CD8-positive, alpha-beta memory T cell (primary cell): ENCODE measurements at regions not wholly inside any gene's neighbourhood (a gene's known extent, or its start where the extent isn't known, plus 50 kb on each side); places are given as distances from the start of the nearest gene placed in this dataset.

Experiments
- CTCF ChIA-PET: fragments of 350-600 bp; sonication (Branson Sonifier 250); formaldehyde crosslinking; loops from one replicate; lab custom pipeline; 2021; ENCODE audit warnings: antibody characterized with exemption; lab: Charles Lee
- POLR2A ChIA-PET: fragments of 350-600 bp; sonication (Branson Sonifier 250); formaldehyde crosslinking; loops from one replicate; lab custom pipeline; 2021; ENCODE audit warnings: antibody characterized with exemption; lab: Charles Lee
- DNase-seq, 5 donors: peaks; one replicate each; pipeline versions ENCODE4 v3.0.0 to v3.0.0-alpha.2; 2020 to 2022; ENCODE audit warnings: mixed read lengths in 1 of 5
- H3K27ac ChIP-seq: one replicate; pipeline ENCODE4 v1.7.0; 2013; ENCODE audit warnings: low read depth, mild to moderate bottlenecking, low read length, moderate library complexity
- H3K27me3 ChIP-seq: 2 replicates; pipeline ENCODE4 v1.7.0; 2013; ENCODE audit warnings: low read length, mild to moderate bottlenecking; ENCODE audit not compliant: insufficient read depth, poor library complexity, severe bottlenecking
- H3K36me3 ChIP-seq: 2 replicates; pipeline ENCODE4 v1.7.0; 2013; ENCODE audit warnings: mild to moderate bottlenecking, low read length, moderate library complexity; ENCODE audit not compliant: insufficient read depth
- H3K4me1 ChIP-seq: 2 replicates; pipeline ENCODE4 v1.7.0; 2013; ENCODE audit warnings: mild to moderate bottlenecking, low read length, moderate library complexity; ENCODE audit not compliant: insufficient read depth
- H3K4me3 ChIP-seq: 2 replicates; pipeline ENCODE4 v1.7.0; 2013; ENCODE audit warnings: mild to moderate bottlenecking, low read length
- H3K9me3 ChIP-seq: 2 replicates; pipeline ENCODE4 v1.7.0; 2013; ENCODE audit warnings: mild to moderate bottlenecking, low read length
- H3K27ac Mint-ChIP-seq, 8 donors: one replicate each; pipeline ENCODE4 v1.8.0; 2020 to 2021; ENCODE audit warnings: mixed read lengths in 8 of 8, mild to moderate bottlenecking in 6 of 8, inconsistent platforms in 3 of 8, moderate library complexity in 3 of 8
- H3K27me3 Mint-ChIP-seq, 2 donors: one replicate each; pipeline ENCODE4 v1.8.0; 2020 to 2021; ENCODE audit warnings: mixed read lengths in 2 of 2, mild to moderate bottlenecking in 1 of 2, moderate library complexity in 1 of 2
- H3K36me3 Mint-ChIP-seq, 3 donors: one replicate each; pipeline ENCODE4 v1.8.0; 2020 to 2021; ENCODE audit warnings: mixed read lengths in 3 of 3, inconsistent platforms in 1 of 3, mild to moderate bottlenecking in 1 of 3
- H3K4me1 Mint-ChIP-seq, 3 donors: one replicate each; pipeline ENCODE4 v1.8.0; 2020 to 2021; ENCODE audit warnings: mixed read lengths in 3 of 3, inconsistent platforms in 1 of 3, mild to moderate bottlenecking in 1 of 3
- H3K4me3 Mint-ChIP-seq, 7 donors: one replicate each; pipeline ENCODE4 v1.8.0; 2020 to 2021; ENCODE audit warnings: mixed read lengths in 7 of 7, mild to moderate bottlenecking in 6 of 7, moderate library complexity in 4 of 7, inconsistent platforms in 2 of 7
- H3K9me3 Mint-ChIP-seq, 5 donors: one replicate each; pipeline ENCODE4 v1.8.0; 2020 to 2022; ENCODE audit warnings: mixed read lengths in 5 of 5, mild to moderate bottlenecking in 3 of 5, moderate library complexity in 2 of 5, inconsistent platforms in 1 of 5

GRCh38 chr10:56844978-56845529 is 484.0 kb upstream of the ZWINT start:
- H3K9me3 Mint-ChIP-seq, result peaks cover 0 to 23% (median 3%) of the 10 kb centered on the region in 5 donors
- no peak overlapping the region for H3K4me3 ChIP-seq
- ChIA-PET CTCF (no interaction called here), POLR2A (no interaction called here)
- no peaks in the 10 kb centered on the region for H3K27me3 Mint-ChIP-seq
- no peaks in the 10 kb centered on the region for H3K9me3 ChIP-seq
- H3K27ac Mint-ChIP-seq, result no peak overlapping the region
- H3K4me1 ChIP-seq, result no peaks in the 10 kb centered on the region
- H3K4me1 Mint-ChIP-seq, result no peaks in the 10 kb centered on the region
- no peak overlapping the region for H3K27ac ChIP-seq
- no peaks in the 10 kb centered on the region for H3K27me3 ChIP-seq
- no peaks in the 10 kb centered on the region for H3K36me3 Mint-ChIP-seq
- H3K36me3 ChIP-seq, result no peaks in the 10 kb centered on the region
- no peak overlapping the region for H3K4me3 Mint-ChIP-seq
- no peak for DNase-seq

GRCh38 chr10:56836659-56837058 is 475.6 kb upstream of the ZWINT start:
- peaks cover 2 to 29% (median 7%) of the 10 kb centered on the region in 5 donors for H3K9me3 Mint-ChIP-seq
- Histone ChIP-seq H3K4me1 (no peaks in the 10 kb centered on the region), H3K27ac (no peak overlapping the region), H3K4me3 (no peak overlapping the region), H3K27me3 (no peaks in the 10 kb centered on the region), H3K36me3 (no peaks in the 10 kb centered on the region), H3K9me3 (no peaks in the 10 kb centered on the region)
- no peak overlapping the region for H3K27ac Mint-ChIP-seq
- DNase-seq, result no peak
- H3K4me3 Mint-ChIP-seq, result no peak overlapping the region
- POLR2A ChIA-PET, result no interaction called here
- no peaks in the 10 kb centered on the region for H3K36me3 Mint-ChIP-seq
- H3K27me3 Mint-ChIP-seq, result no peaks in the 10 kb centered on the region
- CTCF ChIA-PET, result no interaction called here
- H3K4me1 Mint-ChIP-seq, result no peaks in the 10 kb centered on the region

DNA sequence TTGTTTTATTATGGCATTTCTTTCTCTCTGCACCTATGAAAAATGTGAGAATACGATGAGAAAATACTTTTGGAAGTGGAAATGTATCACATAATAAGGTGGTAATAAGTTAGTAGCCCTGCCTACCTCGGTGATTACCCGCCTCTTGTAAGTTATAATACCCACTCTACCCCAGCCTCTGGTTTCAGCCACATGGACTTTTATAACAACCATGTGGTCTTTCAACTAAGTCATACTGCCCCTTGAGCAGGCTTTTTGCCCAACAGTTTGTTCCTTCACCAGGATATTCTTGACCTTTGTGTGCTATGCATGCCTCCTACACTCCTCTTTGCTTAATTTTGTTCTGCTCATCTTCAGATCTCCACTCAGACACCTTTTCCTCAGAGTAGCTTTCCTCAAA is 470.6 kb upstream of the ZWINT start:
- no peaks in the 10 kb centered on the region for H3K4me1 ChIP-seq
- no peaks in the 10 kb centered on the region for H3K36me3 ChIP-seq
- ChIA-PET CTCF (no interaction called here), POLR2A (no interaction called here)
- no peak overlapping the region for H3K27ac Mint-ChIP-seq
- H3K9me3 ChIP-seq, result no peaks in the 10 kb centered on the region
- H3K4me3 ChIP-seq, result no peak overlapping the region
- no peaks in the 10 kb centered on the region for H3K36me3 Mint-ChIP-seq
- DNase-seq, result no peak
- no peak overlapping the region for H3K4me3 Mint-ChIP-seq
- H3K27me3 ChIP-seq, result no peaks in the 10 kb centered on the region
- H3K27ac ChIP-seq, result no peak overlapping the region
- H3K9me3 Mint-ChIP-seq, result peaks cover 3 to 57% (median 10%) of the 10 kb centered on the region in 5 donors
- H3K27me3 Mint-ChIP-seq, result peaks cover 0 to 2% of the 10 kb centered on the region in 2 donors
- no peaks in the 10 kb centered on the region for H3K4me1 Mint-ChIP-seq

- no peak for DNase-seq
- ChIA-PET POLR2A (no interaction called here), CTCF (no interaction called here)
- Histone ChIP-seq H3K4me3 (no peak overlapping the region), H3K27me3 (no peaks in the 10 kb centered on the region), H3K4me1 (no peaks in the 10 kb centered on the region), H3K27ac (no peak overlapping the region), H3K9me3 (no peaks in the 10 kb centered on the region), H3K36me3 (no peaks in the 10 kb centered on the region)
- H3K9me3 Mint-ChIP-seq, result peaks cover 17 to 53% (median 19%) of the 10 kb centered on the region in 5 donors
- no peaks in the 10 kb centered on the region for H3K36me3 Mint-ChIP-seq
- H3K4me1 Mint-ChIP-seq, result no peaks in the 10 kb centered on the region
- no peak overlapping the region for H3K27ac Mint-ChIP-seq
- no peaks in the 10 kb centered on the region for H3K27me3 Mint-ChIP-seq
- no peak overlapping the region for H3K4me3 Mint-ChIP-seq
These were observed 462.8 kb upstream of the ZWINT start for GRCh38 chr10:56823849-56824248.

DNA sequence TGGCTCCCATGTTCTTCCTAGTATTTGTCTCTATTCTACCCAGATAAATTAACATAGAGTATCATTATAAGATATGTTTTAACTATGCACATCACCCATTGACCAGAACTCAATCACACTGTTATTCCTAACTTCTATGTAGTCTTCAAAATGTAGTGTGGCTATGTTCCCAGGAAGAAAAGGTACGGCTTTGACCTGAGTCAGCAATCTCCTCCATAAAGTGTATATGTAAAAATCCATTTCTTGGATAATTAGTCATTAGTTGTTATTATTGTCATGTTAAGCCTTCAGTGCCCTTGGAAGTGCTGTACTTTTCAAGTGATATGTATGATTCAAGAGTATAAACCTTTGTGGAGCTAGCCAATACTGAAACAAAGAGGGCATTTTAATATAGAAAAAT is 444.0 kb upstream of the ZWINT start:
- Histone ChIP-seq H3K4me1 (no peaks in the 10 kb centered on the region), H3K27ac (no peak overlapping the region), H3K36me3 (no peaks in the 10 kb centered on the region), H3K9me3 (no peaks in the 10 kb centered on the region), H3K4me3 (no peak overlapping the region), H3K27me3 (no peaks in the 10 kb centered on the region)
- Mint-ChIP-seq H3K4me1 (no peaks in the 10 kb centered on the region), H3K36me3 (no peaks in the 10 kb centered on the region), H3K4me3 (no peak overlapping the region), H3K9me3 (peaks cover 4 to 30% (median 10%) of the 10 kb centered on the region in 5 donors), H3K27ac (no peak overlapping the region), H3K27me3 (no peaks in the 10 kb centered on the region)
- no peak for DNase-seq
- POLR2A ChIA-PET, result no interaction called here
- CTCF ChIA-PET, result no interaction called here

DNA sequence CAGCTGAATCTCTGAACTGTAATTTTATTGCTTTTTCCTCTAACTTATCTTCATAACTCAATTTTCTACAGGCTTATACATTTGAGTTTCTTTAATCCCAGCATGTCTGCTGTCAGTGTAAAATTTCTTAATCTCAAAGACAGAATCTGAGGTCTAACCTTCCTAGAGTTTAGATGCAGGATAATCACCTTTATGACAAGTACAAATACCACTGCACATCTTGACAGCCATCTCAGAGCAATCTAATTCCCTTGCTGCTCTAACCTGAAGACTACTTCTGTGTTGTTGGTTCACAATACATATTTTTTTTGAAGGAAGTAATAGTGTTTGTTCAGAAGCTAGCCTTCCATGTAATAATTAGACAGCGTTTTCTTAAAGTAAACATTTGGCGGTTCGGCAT is 424.2 kb upstream of the ZWINT start:
- ChIA-PET POLR2A (no interaction called here), CTCF (no interaction called here)
- H3K4me3 ChIP-seq, result no peak overlapping the region
- no peak for DNase-seq
- Mint-ChIP-seq H3K9me3 (peaks cover 3 to 19% (median 9%) of the 10 kb centered on the region in 5 donors), H3K27me3 (no peaks in the 10 kb centered on the region), H3K4me3 (no peak overlapping the region), H3K36me3 (no peaks in the 10 kb centered on the region), H3K4me1 (no peaks in the 10 kb centered on the region), H3K27ac (no peak overlapping the region)
- H3K9me3 ChIP-seq, result no peaks in the 10 kb centered on the region
- H3K4me1 ChIP-seq, result no peaks in the 10 kb centered on the region
- no peaks in the 10 kb centered on the region for H3K27me3 ChIP-seq
- no peaks in the 10 kb centered on the region for H3K36me3 ChIP-seq
- no peak overlapping the region for H3K27ac ChIP-seq

DNA sequence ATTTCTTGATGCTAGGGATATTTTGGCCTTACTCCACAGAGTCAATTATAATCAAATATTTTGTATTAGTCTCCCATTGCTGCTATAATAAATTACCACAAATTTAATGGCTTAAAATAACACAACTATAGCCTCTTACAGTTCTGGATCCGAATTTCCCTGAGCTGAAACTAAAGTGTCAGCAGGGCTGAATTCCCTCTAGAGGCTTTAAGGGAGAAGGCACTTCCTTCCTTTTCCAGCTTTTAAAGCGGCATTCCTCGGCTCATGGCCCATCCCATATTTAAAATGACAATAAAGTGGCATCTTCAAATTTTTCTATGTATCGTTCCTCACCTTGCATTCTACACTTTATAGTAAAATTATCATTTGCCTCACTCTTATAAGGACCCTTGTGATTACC is 421.4 kb upstream of the ZWINT start:
- Mint-ChIP-seq H3K27ac (no peak overlapping the region), H3K4me3 (no peak overlapping the region), H3K4me1 (no peaks in the 10 kb centered on the region), H3K36me3 (no peaks in the 10 kb centered on the region), H3K9me3 (peaks cover 1 to 15% (median 6%) of the 10 kb centered on the region in 5 donors), H3K27me3 (no peaks in the 10 kb centered on the region)
- ChIA-PET CTCF (no interaction called here), POLR2A (no interaction called here)
- Histone ChIP-seq H3K4me3 (no peak overlapping the region), H3K4me1 (no peaks in the 10 kb centered on the region), H3K36me3 (no peaks in the 10 kb centered on the region), H3K27ac (no peak overlapping the region), H3K27me3 (no peaks in the 10 kb centered on the region), H3K9me3 (no peaks in the 10 kb centered on the region)
- DNase-seq, result no peak

GRCh38 chr10:56771343-56771742 is 410.3 kb upstream of the ZWINT start:
- Mint-ChIP-seq H3K9me3 (peaks cover 3 to 31% (median 8%) of the 10 kb centered on the region in 5 donors), H3K27me3 (no peaks in the 10 kb centered on the region), H3K4me1 (no peaks in the 10 kb centered on the region), H3K4me3 (no peak overlapping the region), H3K36me3 (peaks cover 0 to 2% (median 0%) of the 10 kb centered on the region in 3 donors), H3K27ac (no peak overlapping the region)
- ChIA-PET POLR2A (no interaction called here), CTCF (no interaction called here)
- no peaks in the 10 kb centered on the region for H3K27me3 ChIP-seq
- no peaks in the 10 kb centered on the region for H3K4me1 ChIP-seq
- DNase-seq, result no peak
- no peaks in the 10 kb centered on the region for H3K36me3 ChIP-seq
- no peaks in the 10 kb centered on the region for H3K9me3 ChIP-seq
- no peak overlapping the region for H3K27ac ChIP-seq
- H3K4me3 ChIP-seq, result no peak overlapping the region

GRCh38 chr10:56763090-56763489 is 402.0 kb upstream of the ZWINT start:
- Mint-ChIP-seq H3K4me1 (no peaks in the 10 kb centered on the region), H3K9me3 (peaks cover 3 to 54% (median 14%) of the 10 kb centered on the region in 5 donors), H3K4me3 (no peak overlapping the region), H3K27me3 (no peaks in the 10 kb centered on the region), H3K27ac (no peak overlapping the region), H3K36me3 (no peaks in the 10 kb centered on the region)
- Histone ChIP-seq H3K9me3 (no peaks in the 10 kb centered on the region), H3K27me3 (no peaks in the 10 kb centered on the region), H3K4me1 (no peaks in the 10 kb centered on the region), H3K27ac (no peak overlapping the region), H3K4me3 (no peak overlapping the region), H3K36me3 (no peaks in the 10 kb centered on the region)
- ChIA-PET CTCF (no interaction called here), POLR2A (no interaction called here)
- DNase-seq, result no peak
